ENCODE measurements at regions not wholly inside any gene's neighbourhood (a gene's known extent, or its start where the extent isn't known, plus 50 kb on each side); places are given as distances from the start of the nearest gene placed in this dataset.

DNA sequence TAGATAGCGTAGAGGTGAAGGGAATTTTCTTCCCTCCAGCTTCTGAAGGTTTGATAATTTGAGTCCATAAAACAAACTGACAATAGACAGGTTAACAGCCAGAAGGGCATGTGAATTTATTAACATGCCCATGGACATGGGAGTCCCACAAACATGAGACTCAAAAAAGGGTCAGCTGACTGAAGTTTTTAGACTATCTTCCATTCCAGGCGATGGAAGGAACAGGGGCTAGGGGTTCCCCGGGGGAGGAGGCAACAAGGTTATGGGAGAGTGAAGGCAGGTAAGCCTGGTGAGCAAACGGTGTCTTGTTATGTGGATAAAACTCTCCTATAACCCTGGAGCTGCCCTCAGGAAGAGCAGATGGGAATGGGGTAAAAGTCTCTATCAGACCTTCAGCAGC, 81.5 kb upstream of the SORBS2 start:
- DNase-seq (ENCODE audit: low spot score) (no peak), FAIRE-seq (no peak)

DNA sequence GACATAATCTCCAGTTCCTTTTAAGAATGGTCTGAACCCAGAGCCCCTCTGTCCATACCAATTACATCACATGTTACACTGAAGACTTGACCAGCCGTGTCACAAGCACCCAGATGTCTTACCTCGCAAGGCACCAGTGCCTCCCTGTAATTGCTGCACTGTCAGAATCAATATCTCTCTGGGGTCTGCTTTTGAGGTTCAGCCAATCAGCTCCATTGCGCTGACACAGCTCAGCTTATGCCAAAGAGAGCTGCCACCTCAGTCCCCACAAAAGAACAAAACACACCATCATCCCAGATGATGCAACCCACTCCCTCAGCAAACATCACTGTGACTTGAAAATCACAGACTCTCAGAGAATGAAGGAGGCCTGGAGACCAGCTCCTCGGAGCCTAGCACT, 82.5 kb upstream of the SORBS2 start:
- no peak for DNase-seq (ENCODE audit: low spot score)
- FAIRE-seq, result no peak

DNA sequence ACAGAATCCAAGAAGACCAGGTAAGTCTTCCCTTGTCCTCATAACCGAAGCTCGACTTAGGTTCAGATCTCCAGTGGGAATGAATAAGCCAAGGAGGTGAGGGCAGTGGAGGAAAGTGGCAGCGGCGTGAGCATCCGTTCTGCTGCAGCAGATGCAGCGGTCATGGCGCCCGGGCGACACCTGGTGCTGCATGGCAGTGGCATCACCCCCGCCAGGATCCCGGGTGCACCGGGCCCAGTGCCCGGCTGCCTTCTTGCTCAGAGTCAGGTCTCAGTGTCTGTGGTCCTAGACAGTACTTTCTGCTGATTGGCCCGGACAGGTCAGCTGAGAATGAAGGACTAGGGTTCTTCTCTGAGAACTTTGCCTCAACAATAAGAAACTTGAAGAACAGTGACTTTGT, 83.4 kb upstream of the SORBS2 start:
- FAIRE-seq, result no peak

GRCh38 chr4:185895866-185896265, 83.9 kb upstream of the SORBS2 start:
- no peak for FAIRE-seq

More for the DNA sequence above, 83.4 kb upstream of the SORBS2 start:
- no peak for DNase-seq (ENCODE audit: low spot score)

DNA sequence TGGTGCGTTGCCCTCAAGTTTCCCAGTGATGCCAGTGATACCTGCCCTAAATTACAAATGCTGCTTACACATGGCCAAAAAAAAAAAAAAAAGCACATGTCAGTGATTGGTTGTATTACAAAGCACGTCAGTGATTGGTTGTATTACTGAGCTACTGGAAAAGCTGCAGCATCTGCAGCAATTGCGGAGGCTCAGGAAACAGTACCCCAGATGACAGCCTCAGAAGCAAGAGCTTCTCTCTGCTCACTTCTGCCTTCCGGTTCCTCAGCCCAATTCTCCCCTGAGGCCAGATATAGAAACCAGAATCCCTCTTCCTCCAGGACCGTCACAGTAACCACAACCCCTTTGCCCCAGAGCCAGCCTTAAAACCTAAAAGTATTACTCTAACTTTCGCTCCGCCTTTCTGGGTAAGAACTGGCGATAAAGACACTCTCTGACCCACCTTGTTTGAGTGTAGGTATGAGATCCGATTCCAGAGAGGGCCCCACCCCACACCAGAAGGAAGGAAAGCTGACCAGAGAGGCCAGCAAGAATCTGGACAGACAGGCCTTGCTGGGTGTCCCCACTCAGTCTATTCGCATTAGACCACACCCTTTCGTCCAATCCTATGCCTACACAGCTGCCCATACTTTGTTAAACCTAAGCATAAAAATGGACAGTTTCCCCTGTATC, 85.0 kb upstream of the SORBS2 start:
- FAIRE-seq (no peak), DNase-seq (ENCODE audit: low spot score) (no peak)

More at GRCh38 chr4:185895866-185896265, 83.9 kb upstream of the SORBS2 start:
- no peak for DNase-seq (ENCODE audit: low spot score)

- FAIRE-seq, result no peak
- DNase-seq (ENCODE audit: low spot score), result no peak
Measured at GRCh38 chr4:185898413-185898812, 86.4 kb upstream of the SORBS2 start.

DNA sequence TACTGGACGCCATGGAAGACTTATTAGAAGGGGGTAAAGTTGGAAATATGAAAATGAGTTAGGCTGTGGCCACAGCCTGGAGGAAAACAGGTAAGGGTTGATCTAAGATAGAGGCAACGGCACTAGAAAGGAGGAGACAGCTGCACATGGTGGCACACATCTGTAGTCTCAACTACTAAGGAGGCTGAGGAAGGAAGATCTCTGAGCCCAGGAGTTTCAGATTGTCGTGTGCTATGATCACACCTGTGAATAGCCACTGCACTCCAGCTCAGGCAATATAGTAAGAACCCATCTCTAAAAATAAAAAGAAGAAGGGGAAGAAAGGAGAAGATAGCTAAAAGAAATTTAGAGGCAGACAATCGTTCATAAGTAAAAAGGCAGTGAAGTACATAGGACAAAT, 87.8 kb upstream of the SORBS2 start:
- DNase-seq (ENCODE audit: low spot score) (no peak), FAIRE-seq (no peak)

- FAIRE-seq (no peak), DNase-seq (ENCODE audit: low spot score) (peak; percentile 34)
Measured at GRCh38 chr4:185902654-185903053, 90.7 kb upstream of the SORBS2 start.

DNA sequence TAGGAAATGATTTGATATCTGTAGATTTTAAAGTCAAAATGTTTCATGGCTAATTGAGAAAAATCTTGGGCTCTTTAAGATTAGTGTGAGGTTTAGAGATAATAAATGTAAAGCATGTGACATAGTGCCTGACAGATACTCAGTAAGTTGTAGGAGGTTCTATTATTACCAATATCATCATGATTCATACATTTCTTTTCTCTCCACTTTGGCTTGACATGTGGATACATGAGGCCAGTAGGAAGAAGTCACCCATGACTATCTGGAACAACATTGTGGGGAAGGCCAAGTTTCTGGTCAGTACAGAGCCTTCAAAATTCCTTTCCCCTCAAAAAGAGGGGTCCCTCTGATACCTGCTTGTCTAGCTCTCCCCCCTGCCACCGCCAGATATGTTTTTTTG, 91.2 kb upstream of the SORBS2 start:
- FAIRE-seq (no peak), DNase-seq (ENCODE audit: low spot score) (peak; percentile 8)

GRCh38 chr4:185904381-185904780, 92.4 kb upstream of the SORBS2 start:
- DNase-seq (ENCODE audit: low spot score), result no peak
- no peak for FAIRE-seq

- FAIRE-seq, result no peak
- DNase-seq (ENCODE audit: low spot score), result no peak
Measured at GRCh38 chr4:185909972-185910371, 98.0 kb upstream of the SORBS2 start.

DNA sequence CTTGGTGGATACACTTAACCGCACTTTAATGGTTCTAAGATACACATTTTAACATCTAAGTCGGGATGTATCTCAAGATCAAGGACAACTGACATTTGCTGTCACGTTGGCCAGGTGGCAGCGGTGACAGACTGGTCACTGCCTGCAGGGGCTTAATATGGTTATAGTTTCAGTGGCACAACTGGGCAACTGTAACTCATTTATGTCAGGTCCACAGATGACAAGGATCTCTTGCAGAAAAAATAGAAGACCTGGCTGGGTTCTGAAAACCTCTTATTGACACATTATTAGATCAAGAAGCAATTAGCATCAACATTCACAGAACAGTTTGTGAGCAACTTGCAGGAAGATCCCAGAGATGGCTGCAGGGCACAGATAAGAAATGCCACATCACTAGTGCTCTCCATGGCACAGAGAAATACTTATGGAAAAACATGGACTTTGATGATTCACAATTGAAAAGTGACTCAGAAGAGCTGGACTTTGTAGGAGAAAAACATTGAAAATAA, 99.6 kb upstream of the SORBS2 start:
- DNase-seq (ENCODE audit: low spot score) (no peak), FAIRE-seq (no peak)

GRCh38 chr4:185912779-185913178, 100.8 kb upstream of the SORBS2 start:
- no peak for DNase-seq (ENCODE audit: low spot score)
- no peak for FAIRE-seq

DNA sequence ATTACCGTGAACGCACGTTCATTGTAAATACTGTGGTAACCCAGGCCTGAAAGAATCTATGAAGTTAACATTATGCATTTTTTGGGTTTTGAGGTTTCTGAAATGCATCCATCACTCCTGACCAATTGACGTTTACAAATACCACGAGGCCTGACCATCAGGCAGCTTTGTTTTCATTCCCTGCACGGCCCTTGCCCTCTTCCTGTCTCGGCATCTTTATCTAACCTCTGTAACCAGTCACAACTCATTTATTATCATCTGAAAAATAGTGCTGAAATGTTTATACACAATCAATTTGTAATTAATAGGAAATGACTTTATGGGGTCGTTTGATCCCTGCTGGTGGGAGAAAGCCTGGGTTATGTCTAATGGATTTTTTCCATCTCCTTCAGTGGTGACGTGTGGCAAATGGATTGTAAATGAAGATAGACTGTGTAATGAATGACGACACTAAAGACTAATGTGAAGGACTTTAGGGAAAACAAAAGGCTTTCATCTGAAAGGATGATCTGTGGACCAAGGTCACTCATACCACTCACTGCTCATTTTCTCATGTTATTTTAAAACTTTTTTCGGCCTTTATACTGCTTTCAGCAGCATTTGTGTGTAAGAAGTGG, 102.7 kb upstream of the SORBS2 start:
- no peak for FAIRE-seq
- DNase-seq (ENCODE audit: low spot score), result no peak

DNA sequence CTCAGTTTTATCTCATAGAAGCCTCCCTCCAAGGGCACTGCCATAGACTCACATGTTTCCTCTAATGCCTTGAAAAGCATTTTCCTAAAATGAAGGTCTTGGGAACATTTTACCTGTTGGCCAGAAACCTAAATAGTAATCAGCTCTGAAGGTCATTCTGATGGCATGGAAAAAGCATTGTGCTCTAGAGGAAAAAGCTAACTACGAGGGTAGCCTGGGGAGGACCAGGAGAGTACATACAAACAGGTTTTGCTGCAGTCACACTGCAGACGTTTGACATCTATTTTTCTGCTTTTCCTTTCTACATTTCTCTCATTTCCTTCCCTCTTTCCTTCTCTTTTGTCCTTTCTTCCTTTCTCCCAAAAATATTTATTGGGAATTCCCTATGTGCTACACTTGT, 103.3 kb upstream of the SORBS2 start:
- FAIRE-seq (no peak), DNase-seq (ENCODE audit: low spot score) (no peak)

DNA sequence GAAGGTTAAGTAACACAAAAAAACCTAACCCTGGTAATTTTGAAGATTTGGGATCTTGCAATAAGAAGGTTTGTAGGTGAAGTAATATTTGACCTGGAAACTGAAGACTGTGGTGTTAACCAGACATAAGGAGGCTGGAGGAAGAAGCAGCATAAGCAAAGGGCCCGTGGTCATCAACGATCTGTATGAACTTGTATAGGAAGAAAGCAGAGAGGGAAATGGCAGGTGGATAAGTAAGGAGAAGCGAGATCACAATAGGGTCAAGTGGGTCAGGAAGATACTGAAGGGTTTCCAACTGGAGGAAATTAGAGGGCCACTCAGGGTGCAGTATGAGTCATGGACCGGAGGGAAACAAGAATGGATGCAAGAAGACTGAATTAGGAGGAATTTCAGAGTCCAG, 103.8 kb upstream of the SORBS2 start:
- no peak for DNase-seq (ENCODE audit: low spot score)
- no peak for FAIRE-seq

- FAIRE-seq (no peak), DNase-seq (ENCODE audit: low spot score) (no peak)
Measured at GRCh38 chr4:185916231-185916630, 104.2 kb upstream of the SORBS2 start.

- DNase-seq (ENCODE audit: low spot score) (no peak), FAIRE-seq (no peak)
Measured at GRCh38 chr4:185916683-185917082, 104.7 kb upstream of the SORBS2 start.

- no peak for FAIRE-seq
- no peak for DNase-seq (ENCODE audit: low spot score)
Measured at GRCh38 chr4:185919107-185919506, 107.1 kb upstream of the SORBS2 start.

- no peak for FAIRE-seq
- no peak for DNase-seq (ENCODE audit: low spot score)
Measured at GRCh38 chr4:185920171-185920570, 108.2 kb upstream of the SORBS2 start.

DNA sequence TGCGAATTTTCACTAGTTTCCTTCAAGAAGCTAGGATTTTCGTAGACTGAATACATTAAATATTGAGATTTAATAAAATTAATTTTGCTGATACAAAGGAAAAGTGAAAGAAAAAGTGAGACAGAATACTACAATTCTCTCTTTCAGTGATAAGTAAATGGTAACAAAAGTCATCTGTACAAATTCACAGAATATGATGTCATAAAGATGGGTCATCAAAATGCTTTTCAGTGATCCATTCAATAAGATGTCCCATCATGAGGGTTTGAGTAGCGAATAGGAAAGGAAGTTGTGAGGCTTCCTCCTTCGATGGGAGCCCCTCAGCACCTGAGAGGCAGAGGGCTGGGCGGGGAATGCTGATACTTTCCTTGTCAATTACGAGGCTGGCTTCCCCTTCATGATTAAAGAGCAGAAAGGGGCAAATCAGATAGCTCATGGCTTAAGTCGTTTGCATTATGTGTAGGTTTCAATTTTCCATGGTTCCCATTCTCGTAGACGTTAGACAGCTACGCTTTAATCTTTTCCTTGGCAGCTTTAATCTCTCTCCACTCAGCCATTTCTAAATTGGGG, 108.8 kb upstream of the SORBS2 start:
- FAIRE-seq, result no peak

GRCh38 chr4:185921583-185922555, 109.9 kb upstream of the SORBS2 start:
- FAIRE-seq, result no peak
- DNase-seq (ENCODE audit: low spot score), result no peak

More for the DNA sequence above, 108.8 kb upstream of the SORBS2 start:
- DNase-seq (ENCODE audit: low spot score), result no peak

Measured in RCC 7860 (cell line).